ENCODE measurements at regions not wholly inside any gene's neighbourhood (a gene's known extent, or its start where the extent isn't known, plus 50 kb on each side); places are given as distances from the start of the nearest gene placed in this dataset.
A peak's percentile ranks its signal among the peaks of the same experiment; 100 is the strongest.

- DNase-seq (ENCODE audit: low read depth in 2 of 2): no peak
- TF ChIP-seq CTCF (IDR thresholded peaks at IDR 0.05; ENCODE audit: low read depth, low read length): no peak
- no peak overlapping the region for H3K4me3 ChIP-seq (replicated peaks in 1 of 2; ENCODE audit: low read depth in 2 of 2, low read length in 2 of 2)
Measured at GRCh38 chr11:90916706-90917105, 693.9 kb upstream of the CHORDC1 start.

GRCh38 chr11:90913131-90913668 lies 690.4 kb upstream of the CHORDC1 start:
- no peak overlapping the region for H3K4me3 ChIP-seq (replicated peaks in 1 of 2; ENCODE audit: low read depth in 2 of 2, low read length in 2 of 2)
- no peak for DNase-seq (ENCODE audit: low read depth in 2 of 2)
- no peak for TF ChIP-seq CTCF (IDR thresholded peaks at IDR 0.05; ENCODE audit: low read depth, low read length)

- no peak overlapping the region for H3K4me3 ChIP-seq (replicated peaks in 1 of 2; ENCODE audit: low read depth in 2 of 2, low read length in 2 of 2)
- no peak for DNase-seq (ENCODE audit: low read depth in 2 of 2)
- TF ChIP-seq CTCF (IDR thresholded peaks at IDR 0.05; ENCODE audit: low read depth, low read length): no peak
Measured at GRCh38 chr11:90912631-90913030, 689.8 kb upstream of the CHORDC1 start.

GRCh38 chr11:90911192-90911591 lies 688.3 kb upstream of the CHORDC1 start:
- no peak for TF ChIP-seq CTCF (IDR thresholded peaks at IDR 0.05; ENCODE audit: low read depth, low read length)
- no peak for DNase-seq (ENCODE audit: low read depth in 2 of 2)
- no peak overlapping the region for H3K4me3 ChIP-seq (replicated peaks in 1 of 2; ENCODE audit: low read depth in 2 of 2, low read length in 2 of 2)

GRCh38 chr11:90908074-90908473 lies 685.2 kb upstream of the CHORDC1 start:
- peak in 1 of 2 donors; percentile 17 for DNase-seq (ENCODE audit: low read depth in 2 of 2)
- TF ChIP-seq CTCF (IDR thresholded peaks at IDR 0.05; ENCODE audit: low read depth, low read length): no peak
- no peak overlapping the region for H3K4me3 ChIP-seq (replicated peaks in 1 of 2; ENCODE audit: low read depth in 2 of 2, low read length in 2 of 2)

GRCh38 chr11:90895850-90896249 lies 673.0 kb upstream of the CHORDC1 start:
- no peak overlapping the region for H3K4me3 ChIP-seq (replicated peaks in 1 of 2; ENCODE audit: low read depth in 2 of 2, low read length in 2 of 2)
- no peak for DNase-seq (ENCODE audit: low read depth in 2 of 2)
- no peak for TF ChIP-seq CTCF (IDR thresholded peaks at IDR 0.05; ENCODE audit: low read depth, low read length)

- TF ChIP-seq CTCF (IDR thresholded peaks at IDR 0.05; ENCODE audit: low read depth, low read length): no peak
- H3K4me3 ChIP-seq (replicated peaks in 1 of 2; ENCODE audit: low read depth in 2 of 2, low read length in 2 of 2): no peak overlapping the region
Measured at GRCh38 chr11:90890347-90890746, 667.5 kb upstream of the CHORDC1 start.

More at GRCh38 chr11:90890347-90890746, 667.5 kb upstream of the CHORDC1 start:
- no peak for DNase-seq (ENCODE audit: low read depth in 2 of 2)

Data from cardiac fibroblast (primary cell).